Sigmoid colon (tissue), 4 donors: ENCODE measurements at regions not wholly inside any gene's neighbourhood (a gene's known extent, or its start where the extent isn't known, plus 50 kb on each side); places are given as distances from the start of the nearest gene placed in this dataset.

ENCODE experiments used
- CTCF ChIP-seq, 4 experiments: fragments of 450-650 bp in 3 of 4; fragments of 200-600 bp in 1 of 4; IDR thresholded peaks; one replicate each; pipeline ENCODE4 v1.5.1; 2016 to 2019; ENCODE audit warnings: antibody characterized with exemption in 4 of 4, mild to moderate bottlenecking in 3 of 4, moderate library complexity in 2 of 4
- EP300 ChIP-seq, 4 donors: sonication (generic); formaldehyde crosslinking; IDR thresholded peaks; one replicate each; pipeline ENCODE4 v1.6.1; 2017; ENCODE audit warnings: antibody characterized with exemption in 4 of 4
- POLR2A ChIP-seq, 2 donors: fragments of 450-650 bp; IDR thresholded peaks; one replicate each; pipeline ENCODE4 v1.6.1; 2016; ENCODE audit warnings: antibody characterized with exemption in 2 of 2, mild to moderate bottlenecking in 2 of 2, moderate library complexity in 2 of 2
- POLR2AphosphoS5 ChIP-seq, 4 donors: sonication (generic); formaldehyde crosslinking; IDR thresholded peaks; one replicate each; pipeline ENCODE4 v1.6.1; 2017; ENCODE audit warnings: antibody characterized with exemption in 4 of 4

GRCh38 chr20:4095639-4096038 is 53.0 kb upstream of the SMOX start:
- TF ChIP-seq POLR2AphosphoS5 (IDR thresholded peaks at IDR 0.05) (no peak), POLR2A (IDR thresholded peaks at IDR 0.05) (no peak), CTCF (IDR thresholded peaks at IDR 0.05) (no peak), EP300 (IDR thresholded peaks at IDR 0.05) (no peak)
